NCI-H2029 (cell line): ENCODE measurements at regions not wholly inside any gene's neighbourhood (a gene's known extent, or its start where the extent isn't known, plus 50 kb on each side); places are given as distances from the start of the nearest gene placed in this dataset.

Experiments used
- DNase-seq: peaks from one replicate; lab custom pipeline; 2025; lab: John Stamatoyannopoulos, UW

DNA sequence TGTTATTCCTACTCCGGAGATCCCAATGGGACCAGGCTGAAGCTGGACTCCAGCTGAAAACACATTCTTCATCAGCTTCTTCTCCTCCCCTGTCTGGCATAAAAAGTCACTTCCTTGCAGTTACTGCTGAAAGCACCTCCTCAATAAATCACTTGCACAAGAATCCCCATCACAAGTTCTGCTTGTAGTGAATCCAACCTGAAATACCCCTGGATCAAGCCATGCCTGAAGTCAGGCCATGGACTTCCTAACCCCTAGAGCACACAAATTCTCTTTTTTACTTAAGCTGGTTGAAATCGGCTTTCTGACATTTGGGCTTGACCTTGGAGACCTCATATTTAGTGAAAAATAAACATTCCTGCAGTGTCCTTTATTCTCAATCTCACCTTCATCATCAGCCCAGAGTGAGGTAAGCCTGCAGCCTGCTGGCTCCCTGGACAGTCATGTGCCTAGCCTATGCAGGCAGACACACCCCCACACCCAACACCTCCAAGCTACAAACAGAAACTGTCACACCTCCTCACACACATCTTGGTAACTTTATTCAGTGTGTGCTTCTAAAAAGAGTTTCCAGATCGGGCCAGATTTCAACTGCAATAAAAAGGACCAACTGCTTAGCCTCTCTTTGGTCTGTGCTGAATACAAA, 51.5 kb upstream of the PTPRT start:
- no peak for DNase-seq
